Endodermal cell (in vitro differentiated cells): ENCODE measurements at regions not wholly inside any gene's neighbourhood (a gene's known extent, or its start where the extent isn't known, plus 50 kb on each side); places are given as distances from the start of the nearest gene placed in this dataset.

Source experiments
- DNase-seq: peaks from one replicate; pipeline ENCODE4 v3.0.0-alpha.2; 2017
- H3K27ac ChIP-seq: 2 replicates; pipeline ENCODE4 v1.5.1; 2013; ENCODE audit warnings: mild to moderate bottlenecking, low read depth, low read length, moderate library complexity
- H3K27me3 ChIP-seq: 2 replicates; pipeline ENCODE4 v1.6.1; 2013; ENCODE audit warnings: mild to moderate bottlenecking, low read length, moderate library complexity; ENCODE audit not compliant: insufficient read depth, control insufficient read depth, poor library complexity, severe bottlenecking
- H3K36me3 ChIP-seq: 2 replicates; pipeline ENCODE4 v1.7.0; 2013; ENCODE audit warnings: mild to moderate bottlenecking, low read length, moderate library complexity; ENCODE audit not compliant: control insufficient read depth, insufficient read depth
- H3K4me1 ChIP-seq: one replicate; pipeline ENCODE4 v1.7.0; 2013; ENCODE audit warnings: low read length; ENCODE audit not compliant: control insufficient read depth, insufficient read depth
- H3K4me3 ChIP-seq: 2 replicates; pipeline ENCODE4 v1.5.1; 2013; ENCODE audit warnings: mild to moderate bottlenecking, low read length, moderate library complexity
- H3K9ac ChIP-seq: 2 replicates; pipeline ENCODE4 v1.6.1; 2013; ENCODE audit warnings: mild to moderate bottlenecking, low read length, moderate library complexity; ENCODE audit not compliant: poor library complexity, severe bottlenecking; ENCODE audit errors: extremely low read depth
- H3K9me3 ChIP-seq: 2 replicates; pipeline ENCODE4 v1.6.1; 2013; ENCODE audit warnings: mild to moderate bottlenecking, low read length, moderate library complexity; ENCODE audit not compliant: control insufficient read depth
- H3K27ac Mint-ChIP-seq: 2 replicates; pipeline ENCODE4 v1.8.0; 2020; ENCODE audit warnings: mixed read lengths
- H3K27me3 Mint-ChIP-seq: 2 replicates; pipeline ENCODE4 v1.8.0; 2021; ENCODE audit warnings: mild to moderate bottlenecking, mixed read lengths; ENCODE audit not compliant: insufficient read depth
- H3K36me3 Mint-ChIP-seq: 2 replicates; pipeline ENCODE4 v1.8.0; 2020; ENCODE audit warnings: low read depth, mixed read lengths
- H3K4me1 Mint-ChIP-seq: 2 replicates; pipeline ENCODE4 v1.8.0; 2020; ENCODE audit warnings: mixed read lengths
- H3K4me3 Mint-ChIP-seq: 2 replicates; pipeline ENCODE4 v1.8.0; 2020; ENCODE audit warnings: mild to moderate bottlenecking, moderate library complexity, mixed read lengths
- H3K9me3 Mint-ChIP-seq: 2 replicates; pipeline ENCODE4 v1.8.0; 2020; ENCODE audit warnings: mild to moderate bottlenecking, mixed read lengths
- whole genome bisulfite sequencing, 2 experiments: methylation state at CpG; one replicate each; pipeline versions ENCODE4 v1.1.5 to v1.1.7; 2013; ENCODE audit warnings: missing lambda C conversion rate in 2 of 2, mixed read lengths in 1 of 2; ENCODE audit not compliant: insufficient coverage in 1 of 2, insufficient read length in 1 of 2; 5-methylcytosine and 5-hydroxymethylcytosine counted together
- TF ChIP-seq, protein P1 (sequence below): fragments of 200-600 bp; sonication (generic); conservative IDR thresholded peaks from 2 replicates; pipeline ENCODE4 v1.5.0; 2021; ENCODE audit warnings: antibody characterized with exemption, mild to moderate bottlenecking

DNA sequence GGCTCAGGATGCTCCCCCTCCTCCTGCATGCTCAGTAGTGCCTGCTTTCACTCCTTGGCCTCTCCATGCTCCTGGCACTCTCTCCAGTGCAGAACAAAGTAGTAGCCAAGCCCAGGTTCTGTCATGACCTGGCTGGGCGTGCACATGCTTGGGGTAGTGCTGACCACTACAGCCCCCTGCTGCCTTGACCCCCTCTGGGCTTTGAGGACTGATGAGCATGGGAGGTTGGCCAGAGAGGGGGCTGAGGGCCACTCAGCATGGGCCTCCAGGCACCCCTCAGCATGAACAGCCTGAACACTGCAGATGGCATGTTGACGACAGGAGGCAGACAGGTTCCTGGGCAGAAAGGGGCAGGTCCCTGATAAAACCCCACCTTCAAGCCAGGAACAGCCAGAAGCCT lies 935.7 kb upstream of the PRMT6 start:
- no peak for DNase-seq
- H3K27ac ChIP-seq: no peak overlapping the region
- H3K36me3 Mint-ChIP-seq: no peaks in the 10 kb centered on the region
- TF ChIP-seq, protein P1, sequence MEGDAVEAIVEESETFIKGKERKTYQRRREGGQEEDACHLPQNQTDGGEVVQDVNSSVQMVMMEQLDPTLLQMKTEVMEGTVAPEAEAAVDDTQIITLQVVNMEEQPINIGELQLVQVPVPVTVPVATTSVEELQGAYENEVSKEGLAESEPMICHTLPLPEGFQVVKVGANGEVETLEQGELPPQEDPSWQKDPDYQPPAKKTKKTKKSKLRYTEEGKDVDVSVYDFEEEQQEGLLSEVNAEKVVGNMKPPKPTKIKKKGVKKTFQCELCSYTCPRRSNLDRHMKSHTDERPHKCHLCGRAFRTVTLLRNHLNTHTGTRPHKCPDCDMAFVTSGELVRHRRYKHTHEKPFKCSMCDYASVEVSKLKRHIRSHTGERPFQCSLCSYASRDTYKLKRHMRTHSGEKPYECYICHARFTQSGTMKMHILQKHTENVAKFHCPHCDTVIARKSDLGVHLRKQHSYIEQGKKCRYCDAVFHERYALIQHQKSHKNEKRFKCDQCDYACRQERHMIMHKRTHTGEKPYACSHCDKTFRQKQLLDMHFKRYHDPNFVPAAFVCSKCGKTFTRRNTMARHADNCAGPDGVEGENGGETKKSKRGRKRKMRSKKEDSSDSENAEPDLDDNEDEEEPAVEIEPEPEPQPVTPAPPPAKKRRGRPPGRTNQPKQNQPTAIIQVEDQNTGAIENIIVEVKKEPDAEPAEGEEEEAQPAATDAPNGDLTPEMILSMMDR: no peak
- H3K9me3 ChIP-seq: peaks cover 11% of the 10 kb centered on the region
- no peaks in the 10 kb centered on the region for H3K4me1 ChIP-seq
- H3K4me1 Mint-ChIP-seq: no peaks in the 10 kb centered on the region
- peaks cover 31% of the 10 kb centered on the region for H3K9me3 Mint-ChIP-seq
- no peaks in the 10 kb centered on the region for H3K36me3 ChIP-seq
- no peaks in the 10 kb centered on the region for H3K27me3 ChIP-seq
- H3K27ac Mint-ChIP-seq: no peak overlapping the region
- no peaks in the 10 kb centered on the region for H3K27me3 Mint-ChIP-seq
- H3K9ac ChIP-seq: no peak overlapping the region
- no peak overlapping the region for H3K4me3 Mint-ChIP-seq
- WGBS, 2 experiments: 90% methylated on average over 2 of the region's 2 CpGs; no CpG with 5 or more reads in 1 of the 2 experiments
- no peak overlapping the region for H3K4me3 ChIP-seq

DNA sequence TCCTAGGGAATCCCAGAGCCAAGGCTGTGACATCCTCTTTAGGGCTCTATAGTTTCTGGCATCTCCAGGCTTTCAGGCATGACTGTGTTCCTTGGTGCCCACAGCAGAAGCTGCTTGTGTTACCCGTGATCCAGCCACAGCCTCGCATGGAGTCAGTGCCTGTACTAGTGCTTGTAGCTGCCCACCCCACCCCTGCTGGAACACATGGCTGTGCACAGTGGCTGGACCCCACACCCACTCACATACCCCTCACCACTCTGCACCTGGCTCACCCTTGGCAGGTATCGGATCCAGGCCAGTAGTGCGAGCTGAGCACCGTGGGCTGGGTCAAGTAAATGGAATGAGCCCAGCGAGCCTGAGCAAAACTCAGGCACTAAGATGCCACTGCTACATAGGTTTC lies 934.7 kb upstream of the PRMT6 start:
- no peak for DNase-seq
- TF ChIP-seq, protein P1: no peak
- WGBS, 2 experiments: 91 to 100% methylated on average over 4 to 6 of the region's 6 CpGs
- Mint-ChIP-seq H3K4me3 (no peak overlapping the region), H3K4me1 (no peaks in the 10 kb centered on the region), H3K9me3 (peaks cover 31% of the 10 kb centered on the region), H3K27me3 (no peaks in the 10 kb centered on the region), H3K27ac (no peak overlapping the region), H3K36me3 (no peaks in the 10 kb centered on the region)
- H3K9ac ChIP-seq: no peak overlapping the region
- H3K4me3 ChIP-seq: no peak overlapping the region
- H3K9me3 ChIP-seq: peaks cover 11% of the 10 kb centered on the region
- H3K27ac ChIP-seq: no peak overlapping the region
- no peaks in the 10 kb centered on the region for H3K27me3 ChIP-seq
- H3K4me1 ChIP-seq: no peaks in the 10 kb centered on the region
- H3K36me3 ChIP-seq: no peaks in the 10 kb centered on the region

DNA sequence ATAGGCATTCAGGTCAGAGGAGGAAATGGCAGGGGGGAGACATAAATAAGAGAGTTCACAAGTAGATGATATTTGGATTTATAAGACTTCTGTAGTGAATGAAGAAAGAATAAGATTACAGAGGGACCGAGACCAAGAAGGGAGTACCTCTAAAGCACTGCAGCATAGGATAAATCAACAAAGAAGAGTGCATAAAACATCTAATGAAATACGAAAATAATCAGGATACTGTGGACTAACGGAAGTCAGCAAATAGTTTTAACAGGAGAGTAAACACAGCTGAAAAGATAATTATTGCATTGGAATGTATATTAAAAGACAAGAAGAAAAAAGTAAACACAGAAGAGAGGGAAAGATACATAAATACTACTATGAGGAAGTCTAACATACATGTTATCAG lies 921.9 kb upstream of the PRMT6 start:
- no peaks in the 10 kb centered on the region for H3K4me1 Mint-ChIP-seq
- H3K27me3 Mint-ChIP-seq: no peaks in the 10 kb centered on the region
- H3K9me3 Mint-ChIP-seq: no peaks in the 10 kb centered on the region
- Histone ChIP-seq H3K36me3 (no peaks in the 10 kb centered on the region), H3K27ac (no peak overlapping the region), H3K4me1 (no peaks in the 10 kb centered on the region), H3K27me3 (no peaks in the 10 kb centered on the region), H3K4me3 (no peak overlapping the region), H3K9me3 (no peaks in the 10 kb centered on the region), H3K9ac (no peak overlapping the region)
- DNase-seq: no peak
- 81 to 100% methylated on average over 3 of the region's 3 CpGs for WGBS, 2 experiments
- no peaks in the 10 kb centered on the region for H3K36me3 Mint-ChIP-seq
- no peak overlapping the region for H3K4me3 Mint-ChIP-seq
- H3K27ac Mint-ChIP-seq: no peak overlapping the region
- TF ChIP-seq, protein P1: no peak
